ENCODE measurements at regions not wholly inside any gene's neighbourhood (a gene's known extent, or its start where the extent isn't known, plus 50 kb on each side); places are given as distances from the start of the nearest gene placed in this dataset.

- no peak for DNase-seq
- Mint-ChIP-seq H3K9me3 (no peaks in the 10 kb centered on the region), H3K27ac (no peak overlapping the region), H3K36me3 (ENCODE audit: low read depth) (no peaks in the 10 kb centered on the region), H3K27me3 (no peaks in the 10 kb centered on the region), H3K4me3 (no peak overlapping the region), H3K4me1 (ENCODE audit: low read depth) (peaks cover 56% of the 10 kb centered on the region)
These were observed 82.8 kb upstream of the RIPOR2 start for GRCh38 chr6:25018568-25018954.

- no peak overlapping the region for H3K4me3 Mint-ChIP-seq
- H3K4me1 Mint-ChIP-seq (ENCODE audit: low read depth), result peaks cover 59% of the 10 kb centered on the region
- peaks cover 3% of the 10 kb centered on the region for H3K36me3 Mint-ChIP-seq (ENCODE audit: low read depth)
- H3K27ac Mint-ChIP-seq, result no peak overlapping the region
- no peaks in the 10 kb centered on the region for H3K9me3 Mint-ChIP-seq
- H3K27me3 Mint-ChIP-seq, result no peaks in the 10 kb centered on the region
- DNase-seq, result no peak
These were observed 86.4 kb upstream of the RIPOR2 start for GRCh38 chr6:25022140-25022553.

- Mint-ChIP-seq H3K4me1 (ENCODE audit: low read depth) (peaks cover 65% of the 10 kb centered on the region), H3K36me3 (ENCODE audit: low read depth) (peaks cover 3% of the 10 kb centered on the region), H3K4me3 (no peak overlapping the region), H3K27me3 (no peaks in the 10 kb centered on the region), H3K27ac (no peak overlapping the region), H3K9me3 (no peaks in the 10 kb centered on the region)
- DNase-seq, result no peak
These were observed 88.0 kb upstream of the RIPOR2 start for GRCh38 chr6:25023781-25024180.

- DNase-seq, result no peak
- no peaks in the 10 kb centered on the region for H3K27me3 Mint-ChIP-seq
- peak overlapping the region; percentile 90 for H3K27ac Mint-ChIP-seq
- H3K4me3 Mint-ChIP-seq, result peak overlapping the region; percentile 51
- H3K36me3 Mint-ChIP-seq (ENCODE audit: low read depth), result peaks cover 5% of the 10 kb centered on the region
- H3K4me1 Mint-ChIP-seq (ENCODE audit: low read depth), result peaks cover 71% of the 10 kb centered on the region
- no peaks in the 10 kb centered on the region for H3K9me3 Mint-ChIP-seq
These were observed 89.1 kb upstream of the RIPOR2 start for GRCh38 chr6:25024821-25025220.

- peaks cover 5% of the 10 kb centered on the region for H3K36me3 Mint-ChIP-seq (ENCODE audit: low read depth)
- DNase-seq, result no peak
- no peaks in the 10 kb centered on the region for H3K9me3 Mint-ChIP-seq
- H3K4me1 Mint-ChIP-seq (ENCODE audit: low read depth), result peaks cover 71% of the 10 kb centered on the region
- H3K4me3 Mint-ChIP-seq, result peak overlapping the region; percentile 57
- no peaks in the 10 kb centered on the region for H3K27me3 Mint-ChIP-seq
- peak overlapping the region; percentile 90 for H3K27ac Mint-ChIP-seq
These were observed 89.6 kb upstream of the RIPOR2 start for GRCh38 chr6:25025248-25025918.

GRCh38 chr6:25025919-25026301 lies 90.2 kb upstream of the RIPOR2 start:
- peak overlapping the region; percentile 90 for H3K27ac Mint-ChIP-seq
- peaks cover 71% of the 10 kb centered on the region for H3K4me1 Mint-ChIP-seq (ENCODE audit: low read depth)
- H3K27me3 Mint-ChIP-seq, result no peaks in the 10 kb centered on the region
- no peak for DNase-seq
- peaks cover 5% of the 10 kb centered on the region for H3K36me3 Mint-ChIP-seq (ENCODE audit: low read depth)
- H3K9me3 Mint-ChIP-seq, result no peaks in the 10 kb centered on the region
- peak overlapping the region; percentile 57 for H3K4me3 Mint-ChIP-seq

GRCh38 chr6:25026723-25027122 lies 91.0 kb upstream of the RIPOR2 start:
- Mint-ChIP-seq H3K9me3 (no peaks in the 10 kb centered on the region), H3K4me1 (ENCODE audit: low read depth) (peaks cover 70% of the 10 kb centered on the region), H3K36me3 (ENCODE audit: low read depth) (peaks cover 5% of the 10 kb centered on the region), H3K27ac (peak overlapping the region; percentile 90), H3K27me3 (no peaks in the 10 kb centered on the region), H3K4me3 (peak overlapping the region; percentile 57)
- peak; percentile 50 for DNase-seq

- Mint-ChIP-seq H3K4me1 (ENCODE audit: low read depth) (peaks cover 69% of the 10 kb centered on the region), H3K27me3 (no peaks in the 10 kb centered on the region), H3K9me3 (no peaks in the 10 kb centered on the region), H3K36me3 (ENCODE audit: low read depth) (peaks cover 5% of the 10 kb centered on the region), H3K27ac (peak overlapping the region; percentile 94), H3K4me3 (peak overlapping the region; percentile 71)
- peak; percentile 84 for DNase-seq
These were observed 91.6 kb upstream of the RIPOR2 start for GRCh38 chr6:25027221-25027916.

GRCh38 chr6:25028328-25028727 lies 92.6 kb upstream of the RIPOR2 start:
- peak overlapping the region; percentile 94 for H3K27ac Mint-ChIP-seq
- H3K9me3 Mint-ChIP-seq, result no peaks in the 10 kb centered on the region
- peak overlapping the region; percentile 71 for H3K4me3 Mint-ChIP-seq
- H3K4me1 Mint-ChIP-seq (ENCODE audit: low read depth), result peaks cover 66% of the 10 kb centered on the region
- H3K36me3 Mint-ChIP-seq (ENCODE audit: low read depth), result peaks cover 5% of the 10 kb centered on the region
- H3K27me3 Mint-ChIP-seq, result no peaks in the 10 kb centered on the region
- DNase-seq, result no peak

- H3K27me3 Mint-ChIP-seq, result no peaks in the 10 kb centered on the region
These were observed 97.2 kb upstream of the RIPOR2 start for GRCh38 chr6:25032934-25033333.

GRCh38 chr6:25034431-25034921 lies 98.7 kb upstream of the RIPOR2 start:
- Mint-ChIP-seq H3K36me3 (ENCODE audit: low read depth) (no peaks in the 10 kb centered on the region), H3K4me1 (ENCODE audit: low read depth) (peaks cover 68% of the 10 kb centered on the region), H3K27ac (peak overlapping the region; percentile 86), H3K4me3 (peak overlapping the region; percentile 77), H3K27me3 (no peaks in the 10 kb centered on the region), H3K9me3 (no peaks in the 10 kb centered on the region)
- no peak for DNase-seq

More at GRCh38 chr6:25032934-25033333, 97.2 kb upstream of the RIPOR2 start:
- no peak overlapping the region for H3K4me3 Mint-ChIP-seq
- H3K9me3 Mint-ChIP-seq, result no peaks in the 10 kb centered on the region
- no peak for DNase-seq
- H3K4me1 Mint-ChIP-seq (ENCODE audit: low read depth), result peaks cover 65% of the 10 kb centered on the region
- peak overlapping the region; percentile 17 for H3K27ac Mint-ChIP-seq
- H3K36me3 Mint-ChIP-seq (ENCODE audit: low read depth), result peaks cover 2% of the 10 kb centered on the region

- peak overlapping the region; percentile 77 for H3K4me3 Mint-ChIP-seq
- no peaks in the 10 kb centered on the region for H3K9me3 Mint-ChIP-seq
- H3K27me3 Mint-ChIP-seq, result no peaks in the 10 kb centered on the region
- no peak for DNase-seq
- H3K4me1 Mint-ChIP-seq (ENCODE audit: low read depth), result peaks cover 68% of the 10 kb centered on the region
- H3K36me3 Mint-ChIP-seq (ENCODE audit: low read depth), result no peaks in the 10 kb centered on the region
- peak overlapping the region; percentile 86 for H3K27ac Mint-ChIP-seq
These were observed 99.4 kb upstream of the RIPOR2 start for GRCh38 chr6:25035174-25035511.

GRCh38 chr6:25035512-25036435 lies 100.0 kb upstream of the RIPOR2 start:
- Mint-ChIP-seq H3K27ac (peak overlapping the region; percentile 86), H3K36me3 (ENCODE audit: low read depth) (no peaks in the 10 kb centered on the region), H3K4me1 (ENCODE audit: low read depth) (peaks cover 69% of the 10 kb centered on the region), H3K4me3 (peak overlapping the region; percentile 77), H3K9me3 (peaks cover under 1% of the 10 kb centered on the region), H3K27me3 (no peaks in the 10 kb centered on the region)
- peak; percentile 61 for DNase-seq

- Mint-ChIP-seq H3K27ac (peak overlapping the region; percentile 86), H3K4me1 (ENCODE audit: low read depth) (peaks cover 76% of the 10 kb centered on the region), H3K36me3 (ENCODE audit: low read depth) (no peaks in the 10 kb centered on the region), H3K27me3 (no peaks in the 10 kb centered on the region), H3K4me3 (peak overlapping the region; percentile 77), H3K9me3 (peaks cover 2% of the 10 kb centered on the region)
- DNase-seq, result no peak
These were observed 100.7 kb upstream of the RIPOR2 start for GRCh38 chr6:25036461-25036860.
